ENCODE measurements at regions not wholly inside any gene's neighbourhood (a gene's known extent, or its start where the extent isn't known, plus 50 kb on each side); places are given as distances from the start of the nearest gene placed in this dataset.
"Not testable (repeated sequence)": the region's sequence is repeated elsewhere in the genome, so short reads cannot be mapped to it uniquely, and the experiment has no call there.

GRCh38 chr6:155765275-155766194 lies 309.9 kb upstream of the NOX3 start:
- Histone ChIP-seq H3K4me1 (no peaks in the 10 kb centered on the region), H3K27me3 (no peaks in the 10 kb centered on the region), H3K9me3 (peaks cover 7 to 9% of the 10 kb centered on the region in 2 donors), H3K36me3 (no peaks in the 10 kb centered on the region), H3K27ac (no peak overlapping the region), H3K4me3 (no peak overlapping the region)
- DNase-seq = no peak
- TF ChIP-seq POLR2A (IDR thresholded peaks at IDR 0.05) = no peak
- TF ChIP-seq POLR2AphosphoS5 (IDR thresholded peaks at IDR 0.05) = no peak
- no peak for TF ChIP-seq EP300 (IDR thresholded peaks at IDR 0.05; ENCODE audit: low read depth)
- TF ChIP-seq, protein P1, sequence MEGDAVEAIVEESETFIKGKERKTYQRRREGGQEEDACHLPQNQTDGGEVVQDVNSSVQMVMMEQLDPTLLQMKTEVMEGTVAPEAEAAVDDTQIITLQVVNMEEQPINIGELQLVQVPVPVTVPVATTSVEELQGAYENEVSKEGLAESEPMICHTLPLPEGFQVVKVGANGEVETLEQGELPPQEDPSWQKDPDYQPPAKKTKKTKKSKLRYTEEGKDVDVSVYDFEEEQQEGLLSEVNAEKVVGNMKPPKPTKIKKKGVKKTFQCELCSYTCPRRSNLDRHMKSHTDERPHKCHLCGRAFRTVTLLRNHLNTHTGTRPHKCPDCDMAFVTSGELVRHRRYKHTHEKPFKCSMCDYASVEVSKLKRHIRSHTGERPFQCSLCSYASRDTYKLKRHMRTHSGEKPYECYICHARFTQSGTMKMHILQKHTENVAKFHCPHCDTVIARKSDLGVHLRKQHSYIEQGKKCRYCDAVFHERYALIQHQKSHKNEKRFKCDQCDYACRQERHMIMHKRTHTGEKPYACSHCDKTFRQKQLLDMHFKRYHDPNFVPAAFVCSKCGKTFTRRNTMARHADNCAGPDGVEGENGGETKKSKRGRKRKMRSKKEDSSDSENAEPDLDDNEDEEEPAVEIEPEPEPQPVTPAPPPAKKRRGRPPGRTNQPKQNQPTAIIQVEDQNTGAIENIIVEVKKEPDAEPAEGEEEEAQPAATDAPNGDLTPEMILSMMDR (IDR thresholded peaks at IDR 0.05) = no peak
- 77 to 79% methylated on average over 8 of the region's 8 CpGs for WGBS, 2 donors (ENCODE audit: low coverage in 1 of 2)
- intact Hi-C loops (cut with DNase I; ENCODE audit: low total_unique reads) = no loop called here
- in situ Hi-C loops (cut with MboI; ENCODE audit: low pct_ligation_motif_present in 1 of 4, low pct_unique_long_range_greater_than_20kb in 1 of 4, low sequenced_read_pairs in 3 of 4) = no loop called here

- in situ Hi-C loops (cut with MboI; ENCODE audit: low pct_ligation_motif_present in 1 of 4, low pct_unique_long_range_greater_than_20kb in 1 of 4, low sequenced_read_pairs in 3 of 4) = no loop called here
- no peak overlapping the region for H3K27ac ChIP-seq
- intact Hi-C loops (cut with DNase I; ENCODE audit: low total_unique reads) = no loop called here
- H3K27me3 ChIP-seq = no peaks in the 10 kb centered on the region
- TF ChIP-seq EP300 (IDR thresholded peaks at IDR 0.05; ENCODE audit: low read depth) = no peak
- TF ChIP-seq, protein P1 (IDR thresholded peaks at IDR 0.05) = no peak
- H3K4me3 ChIP-seq = no peak overlapping the region
- no peaks in the 10 kb centered on the region for H3K4me1 ChIP-seq
- H3K36me3 ChIP-seq = no peaks in the 10 kb centered on the region
- no peak for DNase-seq
- 95 to 100% methylated on average over 3 of the region's 3 CpGs for WGBS, 2 donors (ENCODE audit: low coverage in 1 of 2)
- no peaks in the 10 kb centered on the region for H3K9me3 ChIP-seq
Observed at GRCh38 chr6:155762649-155763048, 307.0 kb upstream of the NOX3 start.

- 49 to 59% methylated on average over 2 to 3 of the region's 3 CpGs for WGBS, 2 donors (ENCODE audit: low coverage in 1 of 2)
- Histone ChIP-seq H3K4me1 (no peaks in the 10 kb centered on the region), H3K27ac (no peak overlapping the region), H3K4me3 (no peak overlapping the region), H3K27me3 (no peaks in the 10 kb centered on the region), H3K36me3 (no peaks in the 10 kb centered on the region), H3K9me3 (no peaks in the 10 kb centered on the region)
- TF ChIP-seq, protein P1 (IDR thresholded peaks at IDR 0.05) = no peak
- no peak for TF ChIP-seq POLR2AphosphoS5 (IDR thresholded peaks at IDR 0.05)
- TF ChIP-seq EP300 (IDR thresholded peaks at IDR 0.05; ENCODE audit: low read depth) = no peak
- no peak for TF ChIP-seq POLR2A (IDR thresholded peaks at IDR 0.05)
- in situ Hi-C loops (cut with MboI; ENCODE audit: low pct_ligation_motif_present in 1 of 4, low pct_unique_long_range_greater_than_20kb in 1 of 4, low sequenced_read_pairs in 3 of 4) = no loop called here
- DNase-seq = no peak
- intact Hi-C loops (cut with DNase I; ENCODE audit: low total_unique reads) = no loop called here
Observed at GRCh38 chr6:155755452-155755851, 299.8 kb upstream of the NOX3 start.

GRCh38 chr6:155748778-155749177 lies 293.1 kb upstream of the NOX3 start:
- H3K27ac ChIP-seq; H3K9me3 ChIP-seq; H3K27me3 ChIP-seq; intact Hi-C loops (cut with DNase I; ENCODE audit: low total_unique reads); DNase-seq; H3K36me3 ChIP-seq; H3K4me3 ChIP-seq; in situ Hi-C loops (cut with MboI; ENCODE audit: low pct_ligation_motif_present in 1 of 4, low pct_unique_long_range_greater_than_20kb in 1 of 4, low sequenced_read_pairs in 3 of 4); H3K4me1 ChIP-seq: not testable (repeated sequence)
- WGBS, 2 donors (ENCODE audit: low coverage in 1 of 2) = 88% methylated on average over 3 of the region's 3 CpGs; no CpG with 5 or more reads in 1 of the 2 donors
